Smooth muscle cell of the brain vasculature (primary cell): ENCODE measurements at regions not wholly inside any gene's neighbourhood (a gene's known extent, or its start where the extent isn't known, plus 50 kb on each side); places are given as distances from the start of the nearest gene placed in this dataset.

ENCODE experiments used
- DNase-seq: peaks from one replicate; pipeline ENCODE4 v3.0.0-alpha.2; 2012; ENCODE audit warnings: low read depth, low spot score

- no peak for DNase-seq
Observed at GRCh38 chr13:40215747-40216146, 450.7 kb downstream of the FOXO1 start.

- DNase-seq, result no peak
Observed at GRCh38 chr13:40217675-40218074, 448.8 kb downstream of the FOXO1 start.

DNA sequence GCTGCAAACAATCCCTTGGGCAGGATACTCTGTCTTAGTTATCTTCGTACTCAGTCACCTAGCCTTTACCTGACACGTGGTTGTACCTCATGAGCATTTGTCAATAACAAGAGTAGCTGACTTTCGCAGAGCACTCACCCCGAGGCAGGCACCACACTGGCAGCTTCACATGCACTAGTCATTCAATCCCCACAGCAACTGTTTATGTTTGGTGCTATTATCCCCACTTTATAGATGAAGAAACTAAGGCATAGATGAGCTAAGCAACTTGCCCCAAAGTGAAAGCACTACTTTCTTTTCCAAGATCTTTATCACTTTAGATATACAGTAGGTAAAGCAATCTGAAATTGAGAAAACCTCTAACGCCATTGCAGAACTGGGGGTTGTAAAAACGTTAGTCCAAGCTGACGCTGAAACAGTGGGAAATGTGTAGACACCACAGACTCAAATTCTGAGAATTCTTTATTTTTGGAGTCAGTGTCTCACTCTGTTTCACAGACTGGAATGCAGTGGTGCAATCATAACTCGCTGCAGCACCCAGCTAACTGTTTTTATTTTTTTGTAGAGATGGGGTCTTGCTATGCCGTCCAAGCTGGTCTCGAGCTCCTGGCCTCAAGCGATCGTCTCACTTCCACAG is 446.0 kb downstream of the FOXO1 start:
- DNase-seq, result no peak

DNA sequence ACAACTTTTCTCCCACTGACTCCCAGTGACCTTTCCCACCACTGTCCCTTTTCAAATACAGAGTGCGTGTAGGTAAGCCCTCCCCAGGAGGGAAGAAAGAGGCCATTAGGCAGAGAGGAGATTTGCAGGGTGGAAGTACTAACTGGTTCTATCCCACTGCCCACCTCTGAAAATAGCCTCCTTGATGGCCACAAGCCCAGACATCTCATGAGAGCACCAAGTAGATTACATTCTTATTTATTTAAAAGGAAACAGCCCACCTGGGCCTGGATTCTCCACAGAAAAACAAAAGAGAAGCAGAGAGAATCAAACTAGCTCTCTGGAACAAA is 445.3 kb downstream of the FOXO1 start:
- no peak for DNase-seq

GRCh38 chr13:40221460-40222201 is 444.8 kb downstream of the FOXO1 start:
- no peak for DNase-seq

DNA sequence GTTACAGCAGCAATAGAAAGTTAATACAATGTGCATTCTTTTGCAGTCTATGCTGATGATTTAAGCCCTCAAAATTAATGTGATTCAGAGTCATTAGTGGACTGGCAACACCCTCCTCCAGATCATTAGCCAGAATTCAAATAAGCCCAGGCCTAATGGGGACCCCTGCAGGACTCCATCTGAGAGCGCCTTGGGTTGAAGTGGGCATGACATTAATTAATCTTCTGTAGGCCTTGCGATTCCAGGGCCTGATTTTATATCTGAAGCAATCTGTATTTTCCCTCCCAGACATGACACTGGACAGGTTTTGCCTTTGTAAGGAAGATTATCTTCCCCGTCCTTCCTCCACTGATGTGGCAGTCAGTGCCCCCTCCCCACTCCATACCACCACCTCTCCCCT is 442.9 kb downstream of the FOXO1 start:
- no peak for DNase-seq

- DNase-seq, result no peak
Observed at GRCh38 chr13:40228496-40228895, 437.9 kb downstream of the FOXO1 start.

- no peak for DNase-seq
Observed at GRCh38 chr13:40228990-40229389, 437.5 kb downstream of the FOXO1 start.

GRCh38 chr13:40230833-40231266 is 435.6 kb downstream of the FOXO1 start:
- no peak for DNase-seq

DNA sequence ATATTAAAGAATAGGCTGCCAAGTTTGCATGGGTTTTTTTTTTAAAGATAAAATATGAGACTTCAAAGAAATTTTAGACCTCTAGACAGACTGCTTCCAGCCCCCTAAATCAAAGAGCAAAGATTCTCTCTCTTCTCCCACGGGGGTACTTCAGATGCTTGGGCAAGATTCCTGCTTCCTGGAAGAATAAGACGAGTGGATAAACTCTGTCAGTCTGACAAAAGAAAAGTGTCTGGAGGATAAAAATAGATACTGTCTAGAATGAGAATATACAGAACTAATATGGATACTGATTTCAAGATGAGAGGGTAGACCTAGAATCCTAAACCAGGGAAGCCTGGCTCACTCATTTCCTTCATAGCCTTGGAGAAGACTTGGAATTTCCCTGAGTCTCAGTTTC is 435.1 kb downstream of the FOXO1 start:
- no peak for DNase-seq

GRCh38 chr13:40231751-40232150 is 434.7 kb downstream of the FOXO1 start:
- no peak for DNase-seq

GRCh38 chr13:40232311-40233040 is 434.0 kb downstream of the FOXO1 start:
- no peak for DNase-seq

DNA sequence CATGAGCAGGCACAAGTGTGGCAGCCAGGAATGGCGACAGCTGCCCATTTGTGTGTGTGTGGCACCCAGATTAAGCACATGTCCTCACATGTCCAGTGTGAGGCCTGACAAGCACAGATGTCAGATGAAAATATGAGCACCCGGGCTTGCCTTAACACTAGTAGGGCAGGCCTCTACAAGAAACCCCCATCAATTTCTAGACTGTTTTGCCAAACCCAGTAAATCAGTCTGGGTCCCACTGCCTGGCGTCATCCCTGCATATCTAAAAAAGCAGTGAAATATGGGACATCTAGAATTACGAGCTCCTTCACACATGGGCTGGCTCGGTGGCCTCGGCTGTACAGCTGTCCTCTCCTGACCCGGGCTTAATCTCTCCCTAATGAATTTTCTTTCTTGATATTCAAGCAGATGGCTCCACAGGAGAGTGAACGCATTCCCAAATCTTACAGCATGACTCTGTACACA is 432.7 kb downstream of the FOXO1 start:
- DNase-seq, result no peak

GRCh38 chr13:40235160-40235796 is 431.2 kb downstream of the FOXO1 start:
- DNase-seq, result no peak

DNA sequence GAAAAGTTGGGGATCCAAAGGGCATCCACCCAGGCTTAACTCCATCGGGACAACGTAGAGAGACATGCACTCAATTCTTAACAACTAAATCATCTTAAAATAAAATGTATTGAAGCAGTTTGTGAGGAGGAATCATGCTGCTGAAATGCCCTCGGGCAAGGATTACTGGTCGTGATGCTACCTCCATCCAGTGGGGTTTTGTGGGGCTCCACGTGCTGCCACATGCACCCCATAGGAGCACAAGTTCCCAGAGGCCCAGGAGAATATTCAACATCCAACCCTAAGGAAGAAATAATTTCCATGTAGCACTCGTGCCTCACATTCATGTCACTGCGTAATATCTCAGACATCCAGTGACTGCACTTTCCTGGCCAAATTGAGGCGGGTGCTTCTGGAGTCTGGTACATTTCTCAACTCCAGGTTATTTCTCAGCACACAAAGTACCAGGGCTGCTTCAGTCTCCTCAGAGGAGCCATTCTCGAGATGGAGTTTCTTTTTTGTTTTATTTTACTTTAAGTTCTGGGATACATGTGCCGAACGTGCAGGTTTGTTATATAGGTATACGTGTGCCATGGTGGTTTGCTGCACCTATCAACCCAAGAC is 429.8 kb downstream of the FOXO1 start:
- DNase-seq, result no peak

DNA sequence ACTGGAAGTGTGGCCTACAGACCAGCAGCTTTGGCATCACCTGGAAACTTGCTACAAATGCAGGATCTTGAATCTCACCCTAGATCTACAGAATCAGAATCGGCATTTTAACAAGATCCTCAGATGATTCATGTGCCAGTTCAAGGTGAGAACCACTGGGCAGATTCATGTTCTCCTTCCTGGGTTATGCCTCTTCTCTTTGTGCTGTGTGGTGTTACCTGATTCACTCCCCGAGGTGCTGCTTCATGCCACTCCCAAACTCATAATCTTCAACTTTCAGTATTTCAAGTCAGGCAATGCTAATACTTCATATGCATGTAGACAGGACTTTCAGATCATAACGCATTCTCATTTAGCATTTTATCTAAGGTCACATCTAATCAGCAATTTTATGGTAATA is 427.7 kb downstream of the FOXO1 start:
- DNase-seq, result no peak

GRCh38 chr13:40240293-40240692 is 426.1 kb downstream of the FOXO1 start:
- no peak for DNase-seq

DNA sequence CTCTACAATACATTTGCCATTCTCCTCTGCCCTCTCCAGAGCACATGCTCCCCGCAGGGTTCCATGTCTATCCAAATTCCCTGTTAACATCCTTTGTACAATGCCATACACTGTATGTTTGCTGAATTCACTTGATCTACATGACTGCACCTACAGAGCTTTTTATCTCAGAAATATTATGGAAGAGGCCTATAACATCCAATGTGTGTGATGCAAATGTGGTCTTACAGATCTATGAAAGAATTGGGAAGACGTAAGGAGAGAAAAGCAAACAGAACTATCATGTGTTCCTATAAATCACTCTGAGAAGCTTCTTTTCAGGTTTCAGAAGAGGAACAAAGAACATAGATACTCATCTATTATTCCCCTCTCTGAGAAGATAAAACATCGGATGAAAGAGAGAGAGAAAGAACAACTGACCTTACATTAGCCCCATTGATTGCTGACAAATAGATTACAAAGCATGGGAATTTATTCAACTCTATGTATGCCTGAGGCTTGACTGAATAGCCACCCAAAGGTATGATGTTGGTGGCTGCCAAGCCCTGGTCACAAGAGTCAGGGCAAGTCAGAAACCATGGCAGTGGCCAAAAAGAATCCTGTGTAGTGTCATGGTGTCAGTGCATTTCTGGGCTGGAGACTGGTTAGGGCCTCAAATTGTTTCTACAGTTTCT is 425.2 kb downstream of the FOXO1 start:
- DNase-seq, result no peak

- DNase-seq, result no peak
Observed at GRCh38 chr13:40243047-40243446, 423.4 kb downstream of the FOXO1 start.

DNA sequence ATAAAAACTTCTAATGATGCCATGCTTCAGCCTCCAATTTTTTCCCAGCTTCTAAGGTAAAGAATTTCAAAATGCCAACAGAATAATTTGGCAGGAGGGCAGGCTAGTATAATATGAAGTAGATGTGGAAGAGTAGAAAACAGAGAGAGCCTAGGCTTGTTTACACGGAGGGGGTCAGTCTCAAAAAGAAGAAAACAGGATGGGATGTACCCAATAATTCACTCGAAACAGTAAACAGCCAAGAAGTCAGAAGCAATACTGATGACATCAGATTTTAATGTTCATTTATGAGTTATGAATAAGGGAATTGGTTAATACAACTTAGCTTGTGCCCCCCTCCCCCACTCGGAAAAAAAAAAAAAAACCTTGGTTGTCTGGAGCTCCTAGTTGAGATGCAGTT is 422.5 kb downstream of the FOXO1 start:
- no peak for DNase-seq

- no peak for DNase-seq
Observed at GRCh38 chr13:40245567-40245966, 420.9 kb downstream of the FOXO1 start.
